GM19238 (cell line): ENCODE measurements at regions not wholly inside any gene's neighbourhood (a gene's known extent, or its start where the extent isn't known, plus 50 kb on each side); places are given as distances from the start of the nearest gene placed in this dataset.
A peak's percentile ranks its signal among the peaks of the same experiment; 100 is the strongest.
"Not testable (repeated sequence)": the region's sequence is repeated elsewhere in the genome, so short reads cannot be mapped to it uniquely, and the experiment has no call there.

Source experiments
- DNase-seq: peaks from one replicate; pipeline ENCODE4 v3.0.0; 2011; ENCODE audit warnings: low spot score; ENCODE audit not compliant: insufficient read length

GRCh38 chr10:117457932-117458331, 82.7 kb upstream of the PDZD8 start:
- no peak for DNase-seq

DNA sequence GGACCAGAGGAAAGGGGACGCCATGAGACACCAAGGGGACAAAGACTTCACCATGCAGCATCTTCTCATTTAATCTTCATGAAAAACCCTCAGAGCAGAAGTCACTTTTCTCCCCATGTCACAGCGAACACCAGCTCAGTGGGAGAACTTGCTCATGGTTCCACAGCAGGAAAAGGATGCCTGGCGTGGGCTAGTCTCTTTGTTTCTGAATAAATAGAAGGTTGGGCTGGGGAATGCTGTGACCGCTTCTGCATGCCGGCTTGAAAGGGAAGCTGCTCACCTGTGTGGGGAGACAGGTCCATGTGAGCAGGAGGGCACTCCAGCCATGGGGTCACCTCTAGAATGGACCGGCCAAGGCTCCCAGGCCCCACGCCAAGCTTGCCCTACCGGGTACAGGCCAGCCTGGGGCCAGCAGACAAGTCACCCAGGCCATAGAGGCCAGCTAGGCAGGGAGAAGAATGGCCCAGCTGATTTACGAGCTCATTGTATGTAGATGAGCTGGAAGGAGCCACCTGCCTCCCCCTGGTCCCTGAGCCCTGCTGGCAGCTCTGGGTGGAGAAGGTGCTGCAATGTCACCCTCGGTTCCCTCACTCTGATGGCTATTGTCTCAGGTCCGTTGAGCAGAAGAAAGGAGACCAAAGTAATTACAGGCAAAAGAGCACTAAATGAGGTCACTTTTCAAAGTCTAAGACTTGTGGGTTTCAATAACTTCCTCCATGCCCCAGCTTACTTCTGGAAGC, 82.0 kb upstream of the PDZD8 start:
- no peak for DNase-seq

DNA sequence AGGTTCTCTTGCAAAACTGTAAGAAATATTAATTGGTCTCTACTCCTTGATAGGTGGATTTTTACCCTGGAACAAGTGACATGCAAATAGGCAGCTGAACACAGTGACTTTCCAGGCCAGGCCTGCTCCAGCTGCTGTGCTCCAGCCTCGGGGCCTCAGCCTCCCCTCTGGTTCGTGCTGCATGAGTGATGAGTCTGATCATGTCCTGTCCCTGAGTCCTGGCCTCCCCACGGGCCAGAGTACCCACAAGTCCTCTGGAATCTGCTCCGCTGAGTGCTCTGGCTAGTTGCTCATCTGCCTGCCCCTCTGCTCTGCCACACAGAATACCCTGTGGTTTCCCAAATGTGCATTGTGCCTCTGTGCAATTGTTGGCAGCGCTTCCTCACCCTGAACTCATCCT, 80.1 kb upstream of the PDZD8 start:
- DNase-seq, result no peak

GRCh38 chr10:117454502-117454901, 79.3 kb upstream of the PDZD8 start:
- no peak for DNase-seq

DNA sequence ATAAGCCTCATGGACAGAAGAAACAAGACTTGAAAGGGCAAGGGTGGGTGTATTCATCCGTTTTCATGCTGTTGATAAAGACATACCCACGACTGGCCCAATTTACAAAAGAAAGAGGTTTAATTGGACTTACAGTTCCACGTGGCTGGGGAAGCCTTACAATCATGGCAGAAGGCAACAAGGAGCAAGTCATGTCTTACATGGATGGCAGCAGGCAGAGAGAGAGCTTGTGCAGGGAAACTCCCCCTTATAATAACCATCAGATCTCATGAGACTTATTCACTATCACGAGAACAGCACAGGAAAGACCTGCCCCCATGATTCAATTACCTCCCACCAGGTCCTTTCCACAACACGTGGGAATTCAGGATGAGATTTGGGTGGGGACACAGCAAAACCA, 78.2 kb upstream of the PDZD8 start:
- not testable (repeated sequence) for DNase-seq

GRCh38 chr10:117450940-117451339, 75.7 kb upstream of the PDZD8 start:
- DNase-seq, result no peak

- no peak for DNase-seq
Observed at GRCh38 chr10:117449636-117450035, 74.4 kb upstream of the PDZD8 start.

DNA sequence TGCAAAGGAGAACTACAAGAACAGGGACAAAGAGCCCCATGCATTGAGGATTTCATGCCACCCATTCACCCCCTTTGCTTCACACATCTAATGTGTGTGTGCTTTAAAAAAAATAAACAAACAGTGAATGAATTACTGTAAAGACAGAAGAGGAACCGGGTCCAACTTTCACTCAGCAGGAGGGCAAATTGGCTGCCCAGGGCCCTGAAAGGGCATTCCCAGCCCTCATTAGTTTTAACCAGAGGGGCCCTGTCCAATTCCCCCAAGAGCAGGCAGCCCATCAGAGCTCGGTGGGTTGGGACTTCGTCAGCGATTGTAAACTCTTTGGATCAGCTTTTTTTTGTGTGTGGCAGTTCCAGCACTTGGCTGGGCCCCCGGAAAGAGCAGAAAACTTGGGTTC, 73.6 kb upstream of the PDZD8 start:
- DNase-seq, result no peak

GRCh38 chr10:117445992-117446391, 70.8 kb upstream of the PDZD8 start:
- DNase-seq, result no peak

GRCh38 chr10:117444497-117445040, 69.3 kb upstream of the PDZD8 start:
- no peak for DNase-seq

DNA sequence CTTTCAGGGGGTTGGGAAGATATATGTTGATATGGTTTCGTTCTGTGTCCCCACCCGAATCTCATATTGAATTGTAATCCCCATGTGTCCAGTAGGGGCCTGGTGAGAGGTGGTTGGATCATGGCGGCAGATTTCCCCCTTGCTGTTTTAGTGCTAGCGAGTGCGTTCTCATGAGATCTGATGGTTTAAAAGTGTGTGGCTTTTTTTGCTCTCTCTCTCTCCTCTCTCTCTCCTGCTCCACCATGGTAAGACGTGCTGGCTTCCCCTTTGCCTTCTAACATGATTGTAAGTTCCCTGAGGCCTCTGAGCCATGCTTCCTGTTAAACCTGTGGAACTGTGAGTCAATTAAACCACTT, 68.4 kb upstream of the PDZD8 start:
- DNase-seq, result no peak

DNA sequence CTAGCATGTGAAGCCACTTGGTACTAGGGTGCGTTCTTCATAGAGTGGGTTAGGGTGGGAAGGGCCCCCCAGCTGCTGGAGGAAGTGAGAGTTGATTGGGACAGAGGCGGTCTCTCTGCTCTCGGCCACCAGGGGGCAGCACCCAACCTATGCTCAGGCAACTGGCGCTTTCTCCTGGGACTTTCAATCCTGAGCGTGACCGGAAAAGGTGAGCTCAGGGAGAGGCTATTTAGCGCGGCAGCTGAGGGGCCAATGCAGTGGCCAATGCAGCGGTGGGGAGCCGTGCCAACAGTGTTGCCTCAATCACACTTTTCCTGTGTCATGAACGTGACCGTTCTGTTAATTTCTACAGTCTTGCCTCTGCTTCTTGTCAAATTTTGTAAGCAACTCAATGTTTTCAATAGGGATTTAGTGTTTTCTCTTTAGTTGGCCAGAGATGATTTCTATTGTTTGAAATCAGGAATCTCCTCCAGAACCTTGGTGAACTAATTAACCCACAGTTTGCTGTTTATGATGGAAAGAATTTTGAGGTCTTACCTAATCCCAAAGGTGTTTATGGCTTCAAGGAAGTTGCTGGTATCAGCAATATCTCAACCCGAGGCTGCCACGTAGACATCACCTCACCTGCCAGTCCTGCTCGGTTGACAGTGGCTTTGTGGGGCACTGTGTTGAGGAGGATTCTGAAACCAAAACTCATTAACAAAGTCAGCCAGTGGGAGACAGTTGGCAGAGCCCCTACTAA, 67.9 kb upstream of the PDZD8 start:
- DNase-seq, result peak; percentile 71

- DNase-seq, result no peak
Observed at GRCh38 chr10:117442521-117442920, 67.3 kb upstream of the PDZD8 start.

DNA sequence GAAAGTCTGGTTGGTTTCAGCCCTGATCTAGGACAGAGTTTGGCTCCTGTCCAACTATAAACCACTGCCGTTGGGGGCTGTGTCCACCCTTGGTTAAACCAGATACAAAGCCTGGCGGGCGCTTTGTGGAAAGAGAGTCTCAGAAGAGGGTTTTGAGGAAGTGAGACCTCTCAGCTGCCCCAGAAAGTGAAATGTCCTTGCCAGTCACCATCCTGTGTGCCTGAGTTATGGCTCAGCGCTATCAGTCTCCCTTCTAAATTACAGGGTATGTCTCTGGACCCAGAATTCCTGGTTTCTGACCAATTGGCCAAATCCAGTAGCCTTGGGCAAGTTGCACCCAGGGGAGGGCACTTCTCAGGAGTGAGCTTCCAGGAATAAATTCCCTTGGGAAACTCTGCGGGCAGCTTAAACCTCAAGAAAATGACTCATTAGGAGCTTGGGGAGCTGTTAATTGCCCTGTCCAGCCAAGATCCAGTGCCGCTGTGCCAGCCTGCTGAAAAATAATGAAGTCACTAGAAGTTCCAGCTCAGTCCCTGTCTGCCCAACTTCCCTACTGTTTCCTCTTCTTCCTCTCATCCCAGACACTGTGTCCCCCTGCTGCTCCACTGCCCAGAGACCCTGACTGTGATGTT, 66.7 kb upstream of the PDZD8 start:
- DNase-seq, result no peak

DNA sequence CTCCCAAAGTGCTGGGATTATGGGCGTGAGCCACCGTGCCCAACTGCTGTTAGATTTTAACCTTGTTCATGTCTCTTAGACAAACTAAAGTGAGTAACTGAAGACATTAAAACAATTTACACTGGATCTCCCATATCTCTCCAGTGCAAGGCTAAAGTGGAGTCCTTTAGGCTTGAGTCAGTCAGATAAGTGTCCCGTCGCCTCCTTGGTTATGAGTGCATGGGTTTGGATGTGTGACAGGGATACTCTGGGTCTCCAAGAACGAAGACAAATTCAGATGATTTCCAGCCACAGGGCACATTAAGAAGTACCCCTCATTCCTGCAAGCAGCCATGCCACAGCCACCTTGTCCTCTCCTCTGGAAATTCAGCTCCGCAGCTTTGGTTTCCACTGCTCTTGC, 66.1 kb upstream of the PDZD8 start:
- DNase-seq, result no peak

DNA sequence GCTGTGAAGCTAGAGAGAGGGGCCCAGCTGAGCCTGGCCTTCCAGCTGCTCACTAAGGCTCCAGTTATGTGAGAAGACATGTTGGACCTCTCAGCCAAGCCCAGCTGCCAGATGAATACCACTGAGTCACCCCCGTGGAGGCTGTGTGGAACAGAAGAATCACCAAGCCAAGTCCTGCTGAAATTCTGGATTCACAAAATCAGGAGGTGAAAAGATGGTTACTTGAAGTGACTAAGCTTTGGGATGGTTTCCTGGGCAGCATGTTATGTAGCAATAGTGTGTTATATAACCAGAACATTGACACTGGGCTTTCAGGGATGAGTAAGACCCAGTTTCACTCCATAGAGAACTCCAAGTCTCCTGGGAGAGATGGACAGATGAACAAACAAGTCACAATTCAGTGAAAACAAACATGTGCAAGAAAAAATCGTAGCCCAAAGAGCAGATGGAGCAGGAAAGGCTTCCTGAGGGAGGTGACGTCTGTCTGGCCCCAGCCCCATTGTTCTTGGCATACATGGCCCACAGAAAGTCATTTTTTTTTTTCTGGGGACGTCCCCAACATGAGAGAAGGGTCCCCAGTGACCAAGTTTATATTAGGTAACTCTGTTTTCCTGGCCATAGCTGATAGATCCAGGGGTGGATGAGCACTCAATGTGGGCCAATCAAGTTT, 64.1 kb upstream of the PDZD8 start:
- DNase-seq, result no peak

GRCh38 chr10:117432866-117433265, 57.6 kb upstream of the PDZD8 start:
- DNase-seq, result no peak

DNA sequence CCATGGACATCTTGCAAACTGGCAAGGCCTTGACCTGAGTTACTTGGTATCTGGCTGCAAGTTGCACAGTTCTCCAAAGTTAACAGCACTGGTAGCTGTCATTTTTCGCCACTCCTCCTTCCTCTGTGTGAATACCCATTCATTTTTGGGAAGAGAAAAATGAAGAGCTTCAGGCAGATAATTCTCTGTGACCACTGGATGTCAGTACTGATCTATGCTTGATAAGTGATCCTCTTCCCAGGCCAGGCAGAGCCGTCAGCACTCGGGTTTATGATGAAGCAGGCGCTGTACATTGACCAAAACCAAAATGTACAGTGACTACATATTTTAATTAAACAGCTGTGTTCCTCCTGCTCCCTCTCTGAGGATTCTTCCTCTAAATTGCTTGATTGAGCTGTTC, 55.9 kb upstream of the PDZD8 start:
- DNase-seq, result no peak

DNA sequence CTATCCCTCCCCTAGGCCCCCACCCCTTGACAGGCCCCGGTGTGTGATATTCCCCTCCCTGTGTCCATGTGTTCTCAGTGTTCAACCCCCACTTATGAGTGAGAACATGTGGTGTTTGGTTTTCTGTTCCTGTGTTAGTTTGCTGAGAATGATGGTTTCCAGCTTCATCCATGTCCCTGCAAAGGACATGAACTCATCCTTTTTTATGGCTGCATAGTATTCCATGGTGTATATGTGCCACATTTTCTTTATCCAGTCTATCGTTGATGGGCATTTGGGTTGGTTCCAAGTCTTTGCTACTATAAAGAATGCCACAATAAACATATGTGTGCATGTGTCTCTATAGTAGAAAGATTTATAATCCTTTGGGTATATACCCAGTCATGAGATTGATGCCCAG, 55.3 kb upstream of the PDZD8 start:
- not testable (repeated sequence) for DNase-seq

DNA sequence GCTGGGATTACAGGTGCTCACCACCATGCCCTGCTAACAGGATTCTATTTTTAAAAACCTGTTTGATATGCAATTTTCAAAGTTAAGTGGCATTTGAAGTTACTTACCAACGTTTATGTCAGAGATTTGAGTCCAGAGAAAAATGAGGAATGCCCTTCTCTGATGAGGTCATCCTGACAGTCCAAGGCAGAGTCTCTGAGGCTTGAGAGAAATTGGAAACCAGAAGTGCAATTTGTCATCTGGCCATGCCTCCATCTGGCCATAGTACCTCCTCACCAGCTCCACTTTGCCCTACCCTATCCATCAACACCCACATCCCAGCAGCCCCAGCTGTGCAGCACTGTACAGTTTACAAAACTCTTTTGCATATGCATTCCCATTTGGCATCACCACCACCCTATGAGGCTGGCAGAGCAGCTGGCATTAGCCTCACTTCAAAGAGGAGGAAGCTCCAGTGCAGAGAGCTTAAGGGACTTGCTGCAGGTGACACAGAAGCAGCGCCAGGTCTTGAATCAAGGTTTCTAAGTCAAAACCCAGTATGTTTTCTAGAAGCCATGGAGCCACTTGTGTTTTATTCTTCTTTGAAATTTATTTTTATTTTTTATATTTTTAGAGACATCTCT, 54.5 kb upstream of the PDZD8 start:
- DNase-seq, result no peak

DNA sequence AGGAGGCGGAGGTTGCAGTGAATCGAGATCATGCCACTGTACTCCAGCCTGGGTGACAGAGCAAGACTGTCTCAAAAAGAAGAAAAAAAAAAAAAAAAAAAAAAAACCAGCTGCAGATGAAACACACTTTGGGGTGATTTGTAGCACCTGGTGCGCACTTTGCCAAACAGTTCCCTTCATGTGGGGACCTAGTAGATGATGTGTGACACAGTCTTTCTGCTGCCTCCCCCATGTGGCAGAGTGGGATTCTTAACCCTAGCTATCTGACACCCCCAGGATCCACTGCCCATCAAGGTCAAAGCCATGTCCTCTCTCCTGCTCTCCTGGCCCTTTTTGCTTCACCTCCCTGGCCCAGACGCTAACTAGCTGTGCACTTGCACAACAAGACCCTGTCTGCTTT, 52.1 kb upstream of the PDZD8 start:
- no peak for DNase-seq
